Activated CD8-positive, alpha-beta T cell treated with anti-CD3 and anti-CD28 coated beads, Interleukin-2, amount 10 ng/mL, durations not matched to agents 7 days and 5 days (primary cell): ENCODE measurements at regions not wholly inside any gene's neighbourhood (a gene's known extent, or its start where the extent isn't known, plus 50 kb on each side); places are given as distances from the start of the nearest gene placed in this dataset.

ENCODE experiments used
- ATAC-seq: fragments of 150-1000 bp; cut with Tn5 transposase; one replicate; pipeline ENCODE4 v1.10.0; 2021; ENCODE audit warnings: moderate library complexity
- CTCF ChIA-PET: fragments of 350-600 bp; sonication (Branson Sonifier 250); formaldehyde crosslinking; loops from one replicate; lab custom pipeline; 2021; ENCODE audit warnings: antibody characterized with exemption; lab: Charles Lee
- POLR2A ChIA-PET: fragments of 350-600 bp; sonication (Branson Sonifier 250); formaldehyde crosslinking; loops from one replicate; lab custom pipeline; 2021; ENCODE audit warnings: antibody characterized with exemption; lab: Charles Lee
- DNase-seq: peaks from one replicate; pipeline ENCODE4 v3.0.0-alpha.2; 2020
- H3K27ac Mint-ChIP-seq: one replicate; pipeline ENCODE4 v1.8.0; 2021; ENCODE audit warnings: mild to moderate bottlenecking, mixed read lengths
- H3K27me3 Mint-ChIP-seq: one replicate; pipeline ENCODE4 v1.8.0; 2021; ENCODE audit warnings: low read depth, mixed read lengths
- H3K36me3 Mint-ChIP-seq: one replicate; pipeline ENCODE4 v1.8.0; 2021; ENCODE audit warnings: low read depth, mixed read lengths
- H3K4me1 Mint-ChIP-seq: one replicate; pipeline ENCODE4 v1.8.0; 2021; ENCODE audit warnings: low read depth, mixed read lengths
- H3K4me3 Mint-ChIP-seq: one replicate; pipeline ENCODE4 v1.8.0; 2021; ENCODE audit warnings: mild to moderate bottlenecking, mixed read lengths
- H3K9me3 Mint-ChIP-seq: one replicate; pipeline ENCODE4 v1.8.0; 2022; ENCODE audit warnings: mixed read lengths; ENCODE audit not compliant: insufficient read depth

DNA sequence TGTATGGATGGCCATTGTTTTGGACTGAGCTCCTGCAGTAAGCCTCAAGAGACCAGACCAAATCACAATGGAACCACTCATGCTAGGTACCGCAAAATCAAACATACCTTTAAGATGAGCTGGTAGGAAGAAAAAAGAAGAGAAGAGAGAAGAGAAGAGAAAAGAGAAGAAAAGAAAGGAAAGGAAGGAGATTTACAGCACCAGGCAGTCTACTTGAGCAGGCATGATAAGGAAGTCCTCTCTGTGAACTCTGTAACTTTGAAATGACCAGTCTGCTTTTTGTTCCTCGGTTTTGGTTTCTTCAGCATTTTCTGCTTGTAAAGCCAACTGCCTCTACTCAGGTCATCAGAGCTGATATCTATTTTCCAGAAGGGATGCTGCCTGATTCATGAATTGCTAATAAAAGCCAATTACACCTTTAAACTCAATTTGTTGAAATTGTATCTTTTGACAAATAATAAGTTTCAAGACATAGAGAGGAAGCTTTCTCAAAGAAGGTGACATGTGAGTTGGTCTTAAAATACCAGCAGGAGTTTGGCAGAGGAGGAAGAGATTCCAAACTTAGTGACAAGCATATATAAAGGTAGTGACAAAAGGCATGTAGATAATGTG is 134.3 kb downstream of the UNC5CL start:
- CTCF ChIA-PET = no interaction called here
- POLR2A ChIA-PET = interaction anchor here (0.6 kb wide), 1 partner anchor 360 kb away, joined by 3 read pairs; no protein-coding TSS in a partner anchor
- no peak overlapping the region for H3K4me3 Mint-ChIP-seq
- DNase-seq (no peak), ATAC-seq (no peak)
- peaks cover 22% of the 10 kb centered on the region for H3K27me3 Mint-ChIP-seq
- H3K27ac Mint-ChIP-seq = no peak overlapping the region
- H3K4me1 Mint-ChIP-seq = no peaks in the 10 kb centered on the region
- H3K36me3 Mint-ChIP-seq = no peaks in the 10 kb centered on the region
- no peaks in the 10 kb centered on the region for H3K9me3 Mint-ChIP-seq

DNA sequence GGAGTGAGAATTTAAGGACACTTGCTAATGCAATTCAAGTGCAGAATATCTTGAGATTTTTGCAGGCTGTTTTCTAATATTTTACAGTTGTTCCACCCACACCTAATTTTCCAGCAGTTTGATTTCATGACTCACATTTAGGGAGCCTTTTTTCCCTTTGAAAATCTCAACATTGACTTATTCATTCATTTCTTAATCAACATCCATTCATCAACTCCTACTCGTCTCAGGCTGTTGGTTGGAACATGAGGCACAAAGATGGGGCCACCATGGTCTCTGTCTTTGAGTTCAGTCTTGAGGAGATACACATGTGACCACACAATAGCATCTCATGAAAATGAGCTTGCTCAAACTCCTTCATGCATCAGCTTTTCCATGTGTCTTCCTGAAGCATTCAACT is 135.6 kb downstream of the UNC5CL start:
- Mint-ChIP-seq H3K4me3 (no peak overlapping the region), H3K36me3 (no peaks in the 10 kb centered on the region), H3K27ac (no peak overlapping the region), H3K27me3 (peaks cover 17% of the 10 kb centered on the region), H3K4me1 (no peaks in the 10 kb centered on the region), H3K9me3 (no peaks in the 10 kb centered on the region)
- DNase-seq (no peak), ATAC-seq (no peak)
- ChIA-PET CTCF (interaction anchor here (0.8 kb wide), 1 partner anchor 9 kb away, joined by 4 read pairs; no protein-coding TSS in a partner anchor), POLR2A (no interaction called here)

DNA sequence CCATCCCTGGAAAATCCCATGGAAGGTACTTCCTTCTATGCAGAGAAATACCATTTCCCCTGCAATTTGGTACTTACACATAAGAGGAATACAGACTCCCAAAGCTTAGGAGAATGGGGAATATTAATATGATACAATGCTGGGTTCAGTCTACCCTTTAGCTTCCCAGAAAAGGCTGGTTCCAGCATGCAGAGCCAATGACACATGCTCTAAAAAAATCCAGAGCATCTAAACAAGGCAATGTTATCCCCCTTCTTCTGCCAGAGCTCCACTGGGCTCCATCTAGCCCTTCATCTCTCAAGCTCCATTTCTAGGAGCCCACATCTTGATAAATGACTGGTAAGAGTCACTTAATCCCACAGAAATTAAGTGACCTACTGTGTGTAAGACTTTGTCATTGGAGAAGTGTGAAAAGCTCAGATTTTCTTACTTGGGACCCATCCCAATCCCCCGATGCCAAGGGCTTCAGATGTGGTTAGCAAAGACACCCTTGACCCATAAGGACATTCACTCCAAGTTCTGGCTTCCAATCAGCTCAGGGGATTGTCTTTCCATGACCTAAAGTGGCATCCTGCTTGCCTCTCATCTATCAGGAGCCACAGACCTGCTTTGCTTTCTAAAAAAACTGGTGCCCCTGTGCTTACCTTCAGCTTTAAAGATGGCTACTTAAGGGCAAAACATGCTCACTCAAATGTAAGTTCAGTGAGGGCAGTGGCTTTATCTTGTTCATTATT is 137.5 kb downstream of the UNC5CL start:
- ChIA-PET POLR2A (no interaction called here), CTCF (interaction anchor here (0.7 kb wide), 1 partner anchor 11 kb away, joined by 3 read pairs; no protein-coding TSS in a partner anchor)
- Mint-ChIP-seq H3K27ac (no peak overlapping the region), H3K9me3 (no peaks in the 10 kb centered on the region), H3K4me3 (no peak overlapping the region), H3K27me3 (peaks cover 9% of the 10 kb centered on the region), H3K36me3 (no peaks in the 10 kb centered on the region), H3K4me1 (no peaks in the 10 kb centered on the region)
- ATAC-seq (no peak), DNase-seq (no peak)

DNA sequence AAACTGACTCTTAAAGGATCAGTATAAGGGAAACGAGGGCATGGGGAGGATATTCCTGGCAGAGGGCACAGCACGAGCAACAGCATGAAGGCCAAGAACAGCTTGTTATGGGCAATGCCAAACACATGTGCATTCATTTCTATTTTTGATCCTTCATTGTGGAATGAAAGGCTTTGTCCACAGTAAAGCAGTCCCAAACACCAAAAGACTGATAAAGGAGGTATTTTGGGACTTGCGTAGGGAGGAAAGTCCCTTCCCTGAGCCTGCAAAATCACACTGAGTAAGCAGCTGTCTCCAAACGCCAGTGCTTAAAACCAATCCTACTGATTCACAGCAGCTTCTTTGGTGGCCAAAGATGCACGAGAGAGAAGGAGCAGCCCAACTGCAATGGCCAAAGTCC is 138.2 kb downstream of the UNC5CL start:
- ChIA-PET CTCF (interaction anchor here (0.7 kb wide), 1 partner anchor 11 kb away, joined by 3 read pairs; no protein-coding TSS in a partner anchor), POLR2A (no interaction called here)
- Mint-ChIP-seq H3K4me3 (no peak overlapping the region), H3K27me3 (peaks cover 7% of the 10 kb centered on the region), H3K4me1 (no peaks in the 10 kb centered on the region), H3K27ac (no peak overlapping the region), H3K36me3 (no peaks in the 10 kb centered on the region), H3K9me3 (no peaks in the 10 kb centered on the region)
- DNase-seq (no peak), ATAC-seq (no peak)

DNA sequence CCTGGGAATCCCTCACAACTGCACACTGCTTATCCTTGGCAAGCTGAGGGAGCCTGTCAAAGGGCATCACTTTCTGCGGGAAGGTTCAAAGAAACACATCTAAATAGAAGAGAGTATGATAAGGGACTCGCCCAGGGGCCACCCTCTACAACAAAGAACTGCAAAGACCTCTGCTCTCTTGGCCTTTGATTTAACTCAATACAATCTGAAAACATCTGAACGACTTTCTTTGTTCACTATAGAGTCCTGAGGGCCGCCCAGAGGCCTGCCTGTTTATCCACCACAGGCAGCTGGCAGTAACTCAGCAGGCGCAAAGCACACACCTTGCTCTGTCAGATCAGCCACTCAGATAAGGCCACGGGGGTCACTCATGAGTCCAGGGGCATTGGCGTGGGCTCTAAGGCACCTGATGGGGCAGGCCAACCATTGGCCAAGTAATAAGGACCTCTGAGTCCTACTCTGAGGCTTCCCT is 139.3 kb downstream of the UNC5CL start:
- CTCF ChIA-PET = no interaction called here
- Mint-ChIP-seq H3K4me1 (no peaks in the 10 kb centered on the region), H3K9me3 (no peaks in the 10 kb centered on the region), H3K4me3 (no peak overlapping the region), H3K36me3 (no peaks in the 10 kb centered on the region), H3K27ac (no peak overlapping the region), H3K27me3 (peaks cover 7% of the 10 kb centered on the region)
- POLR2A ChIA-PET = no interaction called here
- ATAC-seq (no peak), DNase-seq (no peak)

DNA sequence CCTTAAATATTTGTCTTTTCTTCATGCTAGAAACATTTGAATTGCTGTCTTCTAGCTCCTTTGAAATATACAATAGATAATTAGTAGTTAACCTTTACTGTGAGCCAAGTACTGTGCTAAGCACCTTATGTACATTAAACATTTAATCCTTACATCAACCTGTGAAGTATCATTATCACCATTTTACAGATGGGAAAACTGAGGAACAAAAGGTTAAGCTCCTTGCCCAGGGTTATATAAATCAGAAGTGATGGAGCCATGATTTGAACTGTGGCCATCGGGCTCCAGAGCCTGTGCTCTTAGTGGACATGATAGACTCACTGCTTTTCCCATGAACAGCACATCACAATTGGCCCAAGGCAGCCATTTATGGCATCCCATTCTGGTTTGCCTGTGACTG is 140.9 kb downstream of the UNC5CL start:
- ATAC-seq = no peak
- no peak overlapping the region for H3K4me3 Mint-ChIP-seq
- H3K36me3 Mint-ChIP-seq = no peaks in the 10 kb centered on the region
- CTCF ChIA-PET = no interaction called here
- H3K27me3 Mint-ChIP-seq = peaks cover 4% of the 10 kb centered on the region
- no peaks in the 10 kb centered on the region for H3K4me1 Mint-ChIP-seq
- DNase-seq = no peak
- no peaks in the 10 kb centered on the region for H3K9me3 Mint-ChIP-seq
- no peak overlapping the region for H3K27ac Mint-ChIP-seq
- POLR2A ChIA-PET = no interaction called here

DNA sequence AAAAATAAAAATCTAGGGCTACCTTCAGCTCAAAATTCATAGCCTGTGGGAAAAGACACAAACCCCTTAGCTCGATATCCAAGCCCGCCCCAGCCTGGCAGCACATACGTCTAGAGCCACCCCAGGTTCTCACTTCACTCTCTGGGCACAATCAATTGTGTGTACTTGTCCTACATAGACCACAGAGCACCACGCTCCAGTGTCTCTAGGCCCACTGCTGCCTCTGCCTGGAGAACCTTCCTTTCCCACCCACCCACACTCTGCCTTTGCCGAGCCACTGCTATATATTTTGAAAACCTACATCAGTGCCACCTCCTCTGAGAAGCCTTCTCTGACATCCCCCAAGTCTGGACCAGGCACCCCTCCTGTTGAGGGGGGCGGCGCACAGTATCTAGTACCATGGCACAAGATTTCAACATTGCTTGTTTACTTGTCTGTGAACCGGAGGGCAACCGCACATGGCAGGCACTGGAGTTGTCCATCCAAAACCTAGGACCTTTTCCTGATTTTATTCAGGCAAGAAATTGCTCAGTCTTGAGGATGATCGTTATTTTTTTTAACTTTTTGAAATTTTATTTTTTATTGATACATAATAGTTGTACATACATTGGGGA is 141.5 kb downstream of the UNC5CL start:
- Mint-ChIP-seq H3K9me3 (no peaks in the 10 kb centered on the region), H3K27ac (no peak overlapping the region), H3K4me1 (no peaks in the 10 kb centered on the region), H3K4me3 (no peak overlapping the region), H3K36me3 (no peaks in the 10 kb centered on the region), H3K27me3 (peaks cover 4% of the 10 kb centered on the region)
- CTCF ChIA-PET = interaction anchor here (0.8 kb wide), 1 partner anchor 14 kb away, joined by 4 read pairs; no protein-coding TSS in a partner anchor
- POLR2A ChIA-PET = no interaction called here
- ATAC-seq = no peak
- DNase-seq = no peak

DNA sequence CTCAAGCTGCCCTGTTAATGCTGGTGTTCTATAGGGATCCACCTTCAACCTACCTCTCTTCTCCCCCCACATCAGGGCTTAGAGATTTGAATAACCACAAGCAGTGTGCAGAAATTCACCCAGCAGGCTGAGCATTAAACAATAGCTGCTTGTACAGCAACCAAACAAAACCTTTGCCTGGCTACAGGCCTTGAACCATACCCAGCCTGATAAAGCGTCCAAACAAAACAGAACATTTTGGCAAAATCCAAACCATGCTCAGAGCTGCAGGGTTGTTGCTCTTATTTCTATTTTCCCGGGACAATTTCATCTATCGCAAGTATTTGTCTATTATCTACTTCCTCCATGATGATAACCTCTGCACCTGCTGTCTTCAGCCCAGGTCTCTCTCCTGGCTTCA is 142.3 kb downstream of the UNC5CL start:
- no peaks in the 10 kb centered on the region for H3K4me1 Mint-ChIP-seq
- ATAC-seq (no peak), DNase-seq (no peak)
- H3K4me3 Mint-ChIP-seq = no peak overlapping the region
- no peaks in the 10 kb centered on the region for H3K36me3 Mint-ChIP-seq
- H3K9me3 Mint-ChIP-seq = no peaks in the 10 kb centered on the region
- no peak overlapping the region for H3K27ac Mint-ChIP-seq
- H3K27me3 Mint-ChIP-seq = peaks cover 4% of the 10 kb centered on the region
- CTCF ChIA-PET = interaction anchor here (0.8 to 1.1 kb wide), 2 partner anchors 15 to 16 kb away, joined by 3 to 4 read pairs; no protein-coding TSS in a partner anchor
- POLR2A ChIA-PET = no interaction called here

DNA sequence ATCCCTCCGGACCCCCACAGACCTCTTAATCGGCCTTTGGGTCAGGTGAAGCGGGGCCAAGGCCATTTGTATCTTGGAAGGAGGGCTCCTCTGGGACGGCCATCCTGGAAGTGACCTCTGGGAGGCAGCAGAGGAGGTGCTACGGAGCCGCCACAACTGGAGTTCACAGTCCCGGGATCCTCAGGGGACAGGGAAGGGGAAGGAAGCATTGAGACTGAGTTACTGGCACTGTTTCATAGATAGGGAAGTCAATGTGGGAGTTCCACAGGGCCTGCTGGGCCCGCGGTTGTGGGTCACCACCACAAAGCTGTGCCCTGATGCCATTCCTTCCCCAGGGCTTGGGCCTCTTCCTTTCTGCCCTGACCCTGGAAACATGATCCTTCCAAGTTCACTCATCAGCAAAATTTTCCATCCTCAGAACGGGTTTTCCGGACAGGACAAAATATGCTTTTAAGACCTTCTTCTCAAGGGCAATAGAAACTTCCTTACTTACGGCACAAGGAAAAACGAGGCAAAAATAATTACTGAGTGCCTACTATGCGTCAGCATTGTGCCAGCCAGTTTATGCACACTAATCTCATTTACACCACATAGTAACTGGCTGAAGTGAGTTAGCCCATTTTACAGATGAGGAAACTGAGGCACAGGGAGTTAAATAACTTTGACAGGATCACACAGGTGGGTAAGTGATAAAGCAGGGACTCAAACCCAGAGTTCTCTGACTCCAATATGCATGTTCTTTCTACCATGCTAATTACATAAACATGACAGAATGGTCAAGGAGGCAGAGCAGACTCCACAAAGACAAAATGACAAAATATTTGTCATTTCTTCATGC is 143.8 kb downstream of the UNC5CL start:
- no peaks in the 10 kb centered on the region for H3K4me1 Mint-ChIP-seq
- DNase-seq (no peak), ATAC-seq (no peak)
- no peak overlapping the region for H3K27ac Mint-ChIP-seq
- H3K36me3 Mint-ChIP-seq = no peaks in the 10 kb centered on the region
- no peaks in the 10 kb centered on the region for H3K9me3 Mint-ChIP-seq
- ChIA-PET POLR2A (interaction anchor here (0.6 kb wide), 1 partner anchor 1525 kb away, joined by 3 read pairs; no protein-coding TSS in a partner anchor), CTCF (interaction anchor here (0.6 to 1.1 kb wide), 3 partner anchors 17 to 56 kb away, joined by 3 to 6 read pairs (median 3); no protein-coding TSS in a partner anchor)
- peaks cover 4% of the 10 kb centered on the region for H3K27me3 Mint-ChIP-seq
- H3K4me3 Mint-ChIP-seq = no peak overlapping the region

DNA sequence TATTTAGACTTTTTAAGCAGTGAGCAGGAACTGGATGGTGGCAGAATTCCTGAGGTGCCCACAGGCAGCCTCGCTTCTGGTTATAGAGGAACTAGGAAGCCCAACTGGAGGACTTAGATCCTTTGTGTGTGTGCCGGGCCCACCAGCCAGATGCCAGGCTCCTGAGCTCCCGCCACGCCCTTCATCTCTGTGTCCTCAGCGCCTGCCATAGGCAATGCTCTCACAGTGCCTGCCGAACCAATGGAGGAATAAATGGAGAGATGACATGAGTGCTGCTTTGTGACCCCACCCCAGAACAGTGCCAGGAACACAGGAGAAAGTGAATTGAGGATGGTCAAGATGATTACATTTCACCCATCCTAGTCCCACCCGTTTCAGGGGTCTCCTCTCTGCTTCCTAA is 146.0 kb downstream of the UNC5CL start:
- Mint-ChIP-seq H3K27me3 (peaks cover 2% of the 10 kb centered on the region), H3K4me3 (no peak overlapping the region), H3K27ac (no peak overlapping the region), H3K36me3 (no peaks in the 10 kb centered on the region), H3K9me3 (no peaks in the 10 kb centered on the region), H3K4me1 (no peaks in the 10 kb centered on the region)
- POLR2A ChIA-PET = no interaction called here
- CTCF ChIA-PET = interaction anchor here (1.2 kb wide), 1 partner anchor 12 kb away, joined by 3 read pairs; no protein-coding TSS in a partner anchor
- ATAC-seq (no peak), DNase-seq (no peak)

DNA sequence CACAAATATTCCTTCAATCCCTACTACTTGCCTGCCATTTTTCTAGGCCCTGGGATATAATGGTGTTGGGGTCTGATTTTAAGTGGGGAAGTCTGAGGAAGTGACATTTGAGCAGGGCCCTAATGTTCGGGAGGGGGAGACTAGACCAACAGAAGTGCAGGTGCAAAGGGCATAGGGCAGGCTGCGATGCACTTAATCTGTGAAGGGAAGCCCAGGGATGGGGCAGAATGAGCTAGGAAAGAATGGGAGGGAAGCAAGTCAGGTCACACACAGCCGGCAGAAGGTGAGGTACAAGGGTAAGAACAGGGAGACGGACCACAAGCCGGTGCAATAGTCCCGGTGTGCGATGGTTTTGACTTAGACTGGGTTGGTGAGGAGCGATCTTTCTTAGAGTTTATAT is 146.8 kb downstream of the UNC5CL start:
- H3K36me3 Mint-ChIP-seq = no peaks in the 10 kb centered on the region
- H3K9me3 Mint-ChIP-seq = no peaks in the 10 kb centered on the region
- no peak overlapping the region for H3K27ac Mint-ChIP-seq
- no peaks in the 10 kb centered on the region for H3K4me1 Mint-ChIP-seq
- POLR2A ChIA-PET = no interaction called here
- DNase-seq (no peak), ATAC-seq (no peak)
- CTCF ChIA-PET = no interaction called here
- H3K27me3 Mint-ChIP-seq = peaks cover 2% of the 10 kb centered on the region
- no peak overlapping the region for H3K4me3 Mint-ChIP-seq
